PC-3 (cell line): ENCODE measurements at regions not wholly inside any gene's neighbourhood (a gene's known extent, or its start where the extent isn't known, plus 50 kb on each side); places are given as distances from the start of the nearest gene placed in this dataset.

Experiments used
- CTCF ChIP-seq: fragments of 300-600 bp; sonication (generic); conservative IDR thresholded peaks from 2 replicates; pipeline ENCODE4 v1.5.1; 2017; ENCODE audit warnings: antibody characterized with exemption, low read depth, mild to moderate bottlenecking, low read length
- EZH2 ChIP-seq: fragments of 300-600 bp; sonication (generic); IDR thresholded peaks from one replicate; pipeline ENCODE4 v1.6.1; 2017; ENCODE audit warnings: antibody characterized with exemption, mild to moderate bottlenecking, low read length; ENCODE audit not compliant: unreplicated experiment

GRCh38 chr9:22582221-22582620 lies 135.6 kb downstream of the DMRTA1 start:
- TF ChIP-seq CTCF (no peak), EZH2 (no peak)
